CD4-positive, alpha-beta T cell (primary cell): ENCODE measurements at regions not wholly inside any gene's neighbourhood (a gene's known extent, or its start where the extent isn't known, plus 50 kb on each side); places are given as distances from the start of the nearest gene placed in this dataset.

Source experiments
- ATAC-seq: fragments of 200-7000 bp; cut with Tn5 transposase; one replicate; pipeline ENCODE4 v1.10.0; 2022; ENCODE audit warnings: mild to moderate bottlenecking; ENCODE audit not compliant: poor library complexity
- CTCF ChIA-PET: fragments of 350-600 bp; sonication (Branson Sonifier 250); formaldehyde crosslinking; loops from one replicate; lab custom pipeline; 2021; ENCODE audit warnings: antibody characterized with exemption, inconsistent platforms; lab: Charles Lee
- POLR2A ChIA-PET: fragments of 350-600 bp; sonication (Branson Sonifier 250); formaldehyde crosslinking; loops from one replicate; lab custom pipeline; 2021; ENCODE audit warnings: antibody characterized with exemption, inconsistent platforms; lab: Charles Lee
- DNase-seq, 14 experiments: peaks; one replicate each; pipeline ENCODE4 v3.0.0-alpha.2; 2013 to 2020; ENCODE audit warnings: mixed read lengths in 2 of 14
- H3K27ac ChIP-seq, 2 donors: one replicate each; pipeline versions ENCODE4 v1.5.1 to v1.7.0; 2013; ENCODE audit warnings: low read length in 2 of 2, low read depth in 1 of 2, mild to moderate bottlenecking in 1 of 2
- H3K27me3 ChIP-seq, 2 experiments: 1 replicate in 1 of 2; 2 replicates in 1 of 2; pipeline versions ENCODE4 v1.6.1 to v1.7.0; 2013; ENCODE audit warnings: low read length in 2 of 2, control low read depth in 1 of 2, mild to moderate bottlenecking in 1 of 2, moderate library complexity in 1 of 2; ENCODE audit not compliant: insufficient read depth in 2 of 2, control insufficient read depth in 1 of 2
- H3K36me3 ChIP-seq: one replicate; pipeline ENCODE4 v1.6.1; 2013; ENCODE audit warnings: low read length, control low read depth; ENCODE audit not compliant: insufficient read depth
- H3K4me1 ChIP-seq: one replicate; pipeline ENCODE4 v1.6.1; 2013; ENCODE audit warnings: low read length, control low read depth; ENCODE audit not compliant: insufficient read depth
- H3K4me3 ChIP-seq: one replicate; pipeline ENCODE4 v1.5.1; 2013; ENCODE audit warnings: mild to moderate bottlenecking, low read length, moderate library complexity
- H3K9me3 ChIP-seq, 2 experiments: 1 replicate in 1 of 2; 2 replicates in 1 of 2; pipeline versions ENCODE4 v1.6.1 to v1.7.0; 2013; ENCODE audit warnings: low read length in 2 of 2, mild to moderate bottlenecking in 2 of 2, control low read depth in 1 of 2, moderate library complexity in 1 of 2; ENCODE audit not compliant: control insufficient read depth in 1 of 2, insufficient read depth in 1 of 2
- H3K27ac Mint-ChIP-seq: one replicate; pipeline ENCODE4 v1.8.0; 2020; ENCODE audit warnings: mixed read lengths
- H3K27me3 Mint-ChIP-seq: one replicate; pipeline ENCODE4 v1.8.0; 2021; ENCODE audit warnings: mixed read lengths
- H3K36me3 Mint-ChIP-seq: one replicate; pipeline ENCODE4 v1.8.0; 2021; ENCODE audit warnings: low read depth, mixed read lengths
- H3K4me1 Mint-ChIP-seq: one replicate; pipeline ENCODE4 v1.8.0; 2021; ENCODE audit warnings: low read depth, mixed read lengths
- H3K4me3 Mint-ChIP-seq: one replicate; pipeline ENCODE4 v1.8.0; 2020; ENCODE audit warnings: mild to moderate bottlenecking, mixed read lengths
- H3K9me3 Mint-ChIP-seq: one replicate; pipeline ENCODE4 v1.8.0; 2020; ENCODE audit warnings: mixed read lengths
- CTCF ChIP-seq: fragments of 200-600 bp; IDR thresholded peaks from one replicate; pipeline ENCODE4 v1.8.0; 2022; ENCODE audit warnings: antibody characterized with exemption, mild to moderate bottlenecking
- intact Hi-C, 2 experiments: fragments of 100-400 bp; cut with DNase I in 1 of 2; cut with micrococcal nuclease in 1 of 2; formaldehyde crosslinking; loops; one replicate each; pipeline versions ENCODE4 v1.15.1 to v1.9.0; 2023 to 2025; cut with DNase I, micrococcal nuclease

- Mint-ChIP-seq H3K4me1 (no peaks in the 10 kb centered on the region), H3K36me3 (no peaks in the 10 kb centered on the region), H3K9me3 (peaks cover 2% of the 10 kb centered on the region), H3K27ac (no peak overlapping the region), H3K27me3 (no peaks in the 10 kb centered on the region), H3K4me3 (no peak overlapping the region)
- ATAC-seq = no peak
- no peak for TF ChIP-seq CTCF
- Histone ChIP-seq H3K36me3 (no peaks in the 10 kb centered on the region), H3K4me3 (no peak overlapping the region), H3K4me1 (no peaks in the 10 kb centered on the region), H3K9me3 (peaks cover 0 to 5% of the 10 kb centered on the region in 2 experiments), H3K27ac (no peak overlapping the region), H3K27me3 (no peaks in the 10 kb centered on the region)
- intact Hi-C loops = no loop called here
- DNase-seq = no peak
- CTCF ChIA-PET = no interaction called here
- POLR2A ChIA-PET = no interaction called here
Observed at GRCh38 chr14:48584031-48584430, 908.6 kb upstream of the MDGA2 start.

GRCh38 chr14:48582938-48583337 is 907.5 kb upstream of the MDGA2 start:
- no peak for ATAC-seq
- TF ChIP-seq CTCF = no peak
- H3K27ac Mint-ChIP-seq = no peak overlapping the region
- intact Hi-C loops = no loop called here
- H3K4me3 Mint-ChIP-seq = no peak overlapping the region
- H3K36me3 Mint-ChIP-seq = no peaks in the 10 kb centered on the region
- H3K27ac ChIP-seq = no peak overlapping the region
- H3K27me3 Mint-ChIP-seq = no peaks in the 10 kb centered on the region
- H3K4me1 Mint-ChIP-seq = no peaks in the 10 kb centered on the region
- POLR2A ChIA-PET = no interaction called here
- DNase-seq = no peak
- H3K4me1 ChIP-seq = no peaks in the 10 kb centered on the region
- CTCF ChIA-PET = no interaction called here
- no peaks in the 10 kb centered on the region for H3K27me3 ChIP-seq
- peaks cover 0 to 1% of the 10 kb centered on the region in 2 experiments for H3K9me3 ChIP-seq
- peaks cover 6% of the 10 kb centered on the region for H3K9me3 Mint-ChIP-seq
- no peak overlapping the region for H3K4me3 ChIP-seq
- H3K36me3 ChIP-seq = no peaks in the 10 kb centered on the region

GRCh38 chr14:48580692-48581091 is 905.3 kb upstream of the MDGA2 start:
- Mint-ChIP-seq H3K4me3 (no peak overlapping the region), H3K27ac (no peak overlapping the region)

More at GRCh38 chr14:48580692-48581091, 905.3 kb upstream of the MDGA2 start:
- Histone ChIP-seq H3K27me3 (no peaks in the 10 kb centered on the region), H3K27ac (no peak overlapping the region), H3K4me1 (no peaks in the 10 kb centered on the region), H3K36me3 (no peaks in the 10 kb centered on the region), H3K4me3 (no peak overlapping the region), H3K9me3 (peaks cover 0 to 4% of the 10 kb centered on the region in 2 experiments)
- POLR2A ChIA-PET = no interaction called here
- ATAC-seq (no peak), DNase-seq (no peak)
- Mint-ChIP-seq H3K27me3 (no peaks in the 10 kb centered on the region), H3K36me3 (no peaks in the 10 kb centered on the region), H3K4me1 (no peaks in the 10 kb centered on the region), H3K9me3 (peaks cover 8% of the 10 kb centered on the region)
- CTCF ChIA-PET = no interaction called here
- intact Hi-C loops = no loop called here
- no peak for TF ChIP-seq CTCF
